Brain microvascular endothelial cell (primary cell): ENCODE measurements at regions not wholly inside any gene's neighbourhood (a gene's known extent, or its start where the extent isn't known, plus 50 kb on each side); places are given as distances from the start of the nearest gene placed in this dataset.

Source experiments
- DNase-seq: peaks from one replicate; pipeline ENCODE4 v3.0.0-alpha.2; 2020
- H3K27ac ChIP-seq: fragments of 250-450 bp; sonication (Bioruptor Pico); 2 replicates; pipeline ENCODE4 v1.5.1; 2020; ENCODE audit warnings: mild to moderate bottlenecking, moderate library complexity
- H3K27me3 ChIP-seq: fragments of 250-450 bp; sonication (Bioruptor Pico); replicated peaks from 2 replicates; pipeline ENCODE4 v1.5.1; 2020; ENCODE audit warnings: mild to moderate bottlenecking
- H3K36me3 ChIP-seq: fragments of 250-450 bp; sonication (Bioruptor Pico); replicated peaks from 2 replicates; pipeline ENCODE4 v1.5.1; 2020; ENCODE audit warnings: mild to moderate bottlenecking
- H3K4me3 ChIP-seq: 2 replicates; pipeline ENCODE4 v1.5.1; 2011; ENCODE audit warnings: low read depth, mild to moderate bottlenecking, control low read depth, low read length, moderate library complexity
- in situ Hi-C: cut with HindIII; loops from 2 replicates; pipeline ENCODE4 v1.10.0; 2017; ENCODE audit warnings: low sequenced_read_pairs, low pct_ligation_motif_present
- TF ChIP-seq, protein P1 (sequence below): IDR thresholded peaks from 2 replicates; pipeline ENCODE4 v1.5.1; 2011; ENCODE audit warnings: low read depth, mild to moderate bottlenecking, moderate library complexity, low read length, control low read depth, inconsistent platforms; ENCODE audit errors: missing control alignments

GRCh38 chr14:47874350-47874749, 198.9 kb upstream of the MDGA2 start:
- no peaks in the 10 kb centered on the region for H3K27me3 ChIP-seq
- in situ Hi-C loops, result no loop called here
- H3K4me3 ChIP-seq, result no peak overlapping the region
- TF ChIP-seq, protein P1, sequence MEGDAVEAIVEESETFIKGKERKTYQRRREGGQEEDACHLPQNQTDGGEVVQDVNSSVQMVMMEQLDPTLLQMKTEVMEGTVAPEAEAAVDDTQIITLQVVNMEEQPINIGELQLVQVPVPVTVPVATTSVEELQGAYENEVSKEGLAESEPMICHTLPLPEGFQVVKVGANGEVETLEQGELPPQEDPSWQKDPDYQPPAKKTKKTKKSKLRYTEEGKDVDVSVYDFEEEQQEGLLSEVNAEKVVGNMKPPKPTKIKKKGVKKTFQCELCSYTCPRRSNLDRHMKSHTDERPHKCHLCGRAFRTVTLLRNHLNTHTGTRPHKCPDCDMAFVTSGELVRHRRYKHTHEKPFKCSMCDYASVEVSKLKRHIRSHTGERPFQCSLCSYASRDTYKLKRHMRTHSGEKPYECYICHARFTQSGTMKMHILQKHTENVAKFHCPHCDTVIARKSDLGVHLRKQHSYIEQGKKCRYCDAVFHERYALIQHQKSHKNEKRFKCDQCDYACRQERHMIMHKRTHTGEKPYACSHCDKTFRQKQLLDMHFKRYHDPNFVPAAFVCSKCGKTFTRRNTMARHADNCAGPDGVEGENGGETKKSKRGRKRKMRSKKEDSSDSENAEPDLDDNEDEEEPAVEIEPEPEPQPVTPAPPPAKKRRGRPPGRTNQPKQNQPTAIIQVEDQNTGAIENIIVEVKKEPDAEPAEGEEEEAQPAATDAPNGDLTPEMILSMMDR, result no peak
- H3K36me3 ChIP-seq, result no peaks in the 10 kb centered on the region
- no peak overlapping the region for H3K27ac ChIP-seq
- DNase-seq, result no peak

DNA sequence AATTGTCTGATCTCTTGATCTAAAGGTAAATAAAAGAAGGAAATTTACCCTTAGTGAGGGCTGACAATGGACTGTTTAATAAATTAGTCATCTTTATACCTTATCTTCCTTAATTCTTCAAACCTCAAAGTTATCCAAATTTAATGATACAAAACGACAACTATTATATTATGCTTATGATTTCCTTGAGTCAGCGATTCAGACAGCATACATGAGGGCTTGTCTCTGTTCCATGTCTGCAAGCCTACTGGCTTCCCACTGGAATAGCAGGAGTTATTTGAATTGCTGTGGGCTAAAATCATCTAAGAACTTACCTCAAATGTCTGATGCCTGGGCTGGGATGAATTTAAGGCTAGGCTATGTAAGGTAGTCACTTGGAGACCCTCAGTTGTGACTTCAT, 197.2 kb upstream of the MDGA2 start:
- Histone ChIP-seq H3K27me3 (no peaks in the 10 kb centered on the region), H3K36me3 (no peaks in the 10 kb centered on the region), H3K4me3 (no peak overlapping the region), H3K27ac (no peak overlapping the region)
- DNase-seq, result no peak
- TF ChIP-seq, protein P1, result no peak
- in situ Hi-C loops, result no loop called here

GRCh38 chr14:47863441-47863840, 188.0 kb upstream of the MDGA2 start:
- H3K27ac ChIP-seq, result no peak overlapping the region
- H3K36me3 ChIP-seq, result no peaks in the 10 kb centered on the region
- in situ Hi-C loops, result no loop called here
- TF ChIP-seq, protein P1, result no peak
- DNase-seq, result no peak
- H3K27me3 ChIP-seq, result no peaks in the 10 kb centered on the region
- no peak overlapping the region for H3K4me3 ChIP-seq

- TF ChIP-seq, protein P1, result no peak
- in situ Hi-C loops, result no loop called here
- Histone ChIP-seq H3K36me3 (no peaks in the 10 kb centered on the region), H3K27me3 (no peaks in the 10 kb centered on the region), H3K27ac (no peak overlapping the region), H3K4me3 (no peak overlapping the region)
- DNase-seq, result no peak
Measured at GRCh38 chr14:47857646-47858045, 182.2 kb upstream of the MDGA2 start.

GRCh38 chr14:47852278-47852677, 176.9 kb upstream of the MDGA2 start:
- no peaks in the 10 kb centered on the region for H3K36me3 ChIP-seq
- in situ Hi-C loops, result no loop called here
- no peaks in the 10 kb centered on the region for H3K27me3 ChIP-seq
- DNase-seq, result no peak
- no peak overlapping the region for H3K27ac ChIP-seq
- H3K4me3 ChIP-seq, result no peak overlapping the region
- TF ChIP-seq, protein P1, result no peak

GRCh38 chr14:47846008-47846407, 170.6 kb upstream of the MDGA2 start:
- TF ChIP-seq, protein P1, result no peak
- no peaks in the 10 kb centered on the region for H3K36me3 ChIP-seq
- no peak overlapping the region for H3K4me3 ChIP-seq
- no peaks in the 10 kb centered on the region for H3K27me3 ChIP-seq
- in situ Hi-C loops, result no loop called here
- DNase-seq, result no peak
- no peak overlapping the region for H3K27ac ChIP-seq
